PC-3 (cell line): ENCODE measurements at regions not wholly inside any gene's neighbourhood (a gene's known extent, or its start where the extent isn't known, plus 50 kb on each side); places are given as distances from the start of the nearest gene placed in this dataset.

Experiments used
- EZH2 ChIP-seq: fragments of 300-600 bp; sonication (generic); IDR thresholded peaks from one replicate; pipeline ENCODE4 v1.6.1; 2017; ENCODE audit warnings: antibody characterized with exemption, mild to moderate bottlenecking, low read length; ENCODE audit not compliant: unreplicated experiment
- EZH2phosphoT487 ChIP-seq: fragments of 300-600 bp; sonication (generic); IDR thresholded peaks from 2 replicates; pipeline ENCODE4 v1.6.1; 2018; ENCODE audit warnings: mild to moderate bottlenecking, antibody characterized with exemption, low read length, borderline replicate concordance
- TF ChIP-seq, protein P1 (sequence below): fragments of 300-600 bp; sonication (generic); conservative IDR thresholded peaks from 2 replicates; pipeline ENCODE4 v1.5.1; 2017; ENCODE audit warnings: antibody characterized with exemption, low read depth, mild to moderate bottlenecking, low read length

DNA sequence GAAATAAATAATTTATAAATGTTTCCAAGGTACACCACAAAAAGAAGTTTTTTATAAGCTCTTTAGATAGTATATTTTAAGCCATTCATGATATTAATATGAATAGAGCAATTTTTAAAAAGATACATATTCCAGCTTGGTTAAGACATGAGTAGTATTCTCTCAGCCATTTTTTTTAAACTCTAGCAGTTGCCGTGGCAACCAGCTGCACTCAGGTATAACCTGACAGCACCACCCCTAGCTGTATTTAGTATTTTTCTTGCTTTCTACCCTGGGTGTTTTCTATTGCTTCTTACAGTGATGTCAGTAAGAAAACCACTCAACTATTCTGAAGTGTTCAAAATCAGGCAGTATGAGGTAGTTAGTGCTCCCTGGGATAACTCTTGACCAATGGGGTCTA, 496.3 kb upstream of the CNTN3 start:
- TF ChIP-seq EZH2 (no peak), EZH2phosphoT487 (no peak)
- TF ChIP-seq, protein P1, sequence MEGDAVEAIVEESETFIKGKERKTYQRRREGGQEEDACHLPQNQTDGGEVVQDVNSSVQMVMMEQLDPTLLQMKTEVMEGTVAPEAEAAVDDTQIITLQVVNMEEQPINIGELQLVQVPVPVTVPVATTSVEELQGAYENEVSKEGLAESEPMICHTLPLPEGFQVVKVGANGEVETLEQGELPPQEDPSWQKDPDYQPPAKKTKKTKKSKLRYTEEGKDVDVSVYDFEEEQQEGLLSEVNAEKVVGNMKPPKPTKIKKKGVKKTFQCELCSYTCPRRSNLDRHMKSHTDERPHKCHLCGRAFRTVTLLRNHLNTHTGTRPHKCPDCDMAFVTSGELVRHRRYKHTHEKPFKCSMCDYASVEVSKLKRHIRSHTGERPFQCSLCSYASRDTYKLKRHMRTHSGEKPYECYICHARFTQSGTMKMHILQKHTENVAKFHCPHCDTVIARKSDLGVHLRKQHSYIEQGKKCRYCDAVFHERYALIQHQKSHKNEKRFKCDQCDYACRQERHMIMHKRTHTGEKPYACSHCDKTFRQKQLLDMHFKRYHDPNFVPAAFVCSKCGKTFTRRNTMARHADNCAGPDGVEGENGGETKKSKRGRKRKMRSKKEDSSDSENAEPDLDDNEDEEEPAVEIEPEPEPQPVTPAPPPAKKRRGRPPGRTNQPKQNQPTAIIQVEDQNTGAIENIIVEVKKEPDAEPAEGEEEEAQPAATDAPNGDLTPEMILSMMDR, result no peak
